Smooth muscle cell of the brain vasculature (primary cell): ENCODE measurements at regions not wholly inside any gene's neighbourhood (a gene's known extent, or its start where the extent isn't known, plus 50 kb on each side); places are given as distances from the start of the nearest gene placed in this dataset.
"Not testable (repeated sequence)": the region's sequence is repeated elsewhere in the genome, so short reads cannot be mapped to it uniquely, and the experiment has no call there.

Source experiments
- DNase-seq: peaks from one replicate; pipeline ENCODE4 v3.0.0-alpha.2; 2012; ENCODE audit warnings: low read depth, low spot score

DNA sequence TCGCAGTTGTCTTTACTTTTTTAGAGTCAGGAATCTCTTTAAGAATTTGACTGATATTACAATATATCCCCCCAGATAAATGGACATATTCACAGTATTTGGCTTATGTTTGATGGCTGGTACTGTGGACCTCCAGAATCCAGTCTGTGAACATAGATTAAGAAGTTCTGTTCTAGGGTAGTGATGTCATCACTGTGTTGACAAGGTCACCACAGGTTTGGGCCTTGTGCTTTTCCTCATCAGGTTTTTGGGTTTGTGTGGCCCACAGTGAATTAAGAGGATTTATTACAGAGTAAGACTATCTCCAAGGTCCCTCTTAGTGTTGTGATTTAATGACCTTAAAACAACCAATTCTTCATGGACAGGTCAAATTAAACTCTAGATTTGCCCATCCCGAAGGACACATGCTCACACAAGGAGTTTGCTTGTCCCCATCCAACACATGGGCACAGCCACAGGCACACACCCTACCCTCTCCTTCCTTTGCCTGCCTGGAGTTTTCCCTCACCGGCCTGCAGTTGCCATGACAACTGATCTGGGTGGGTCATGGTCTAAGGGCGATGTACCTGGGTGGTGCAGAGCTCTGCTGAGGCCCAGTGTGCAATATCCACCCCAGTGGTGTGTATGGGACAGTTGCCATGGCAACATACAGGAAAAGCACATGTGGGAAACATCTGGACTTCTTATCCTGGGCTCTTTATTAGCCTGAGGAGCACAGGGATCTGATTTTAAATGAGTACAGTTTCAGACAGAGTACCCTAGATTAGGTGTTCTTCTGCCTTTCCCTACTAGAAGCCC, 98.6 kb downstream of the NAV1 start:
- no peak for DNase-seq

DNA sequence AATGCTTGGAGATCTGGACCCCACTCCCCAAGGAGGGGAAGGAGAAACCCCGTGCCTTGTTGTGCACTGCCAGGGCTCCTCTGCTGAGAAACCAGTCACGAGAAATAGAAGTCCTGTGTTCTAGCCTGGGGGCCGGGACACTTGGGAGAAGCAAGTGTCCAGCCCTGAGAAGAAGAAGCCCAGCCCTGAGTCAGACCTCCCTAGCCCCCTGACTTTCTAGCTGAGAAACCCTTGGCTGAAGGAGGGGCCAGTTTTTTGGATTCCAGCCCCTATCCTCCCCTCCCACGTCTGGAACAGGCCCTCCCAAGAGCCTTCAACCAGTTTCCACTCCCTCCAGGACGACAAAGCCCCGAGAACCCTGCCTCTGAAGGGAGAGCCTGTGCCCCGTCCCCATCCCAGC, 100.5 kb downstream of the NAV1 start:
- no peak for DNase-seq

DNA sequence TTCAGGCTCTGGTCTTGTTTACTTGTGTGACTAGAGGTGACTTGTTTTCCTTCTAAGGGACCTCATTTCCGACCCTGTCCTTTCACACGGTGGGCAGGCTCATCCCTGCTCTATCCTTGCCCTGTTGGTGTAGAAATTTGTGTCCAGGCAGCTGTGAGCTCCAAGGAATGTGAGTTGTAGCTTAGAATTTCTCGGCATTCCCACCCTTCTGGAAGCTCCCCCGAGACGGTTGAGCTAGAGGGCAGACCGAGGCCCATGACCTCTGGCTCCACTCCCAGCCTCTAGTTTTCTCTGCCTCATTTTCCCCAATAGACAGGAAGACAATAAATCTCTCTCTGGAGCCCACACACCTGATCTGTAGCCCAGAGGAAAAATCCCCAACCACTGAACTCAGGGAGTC, 100.9 kb downstream of the NAV1 start:
- DNase-seq, result no peak

DNA sequence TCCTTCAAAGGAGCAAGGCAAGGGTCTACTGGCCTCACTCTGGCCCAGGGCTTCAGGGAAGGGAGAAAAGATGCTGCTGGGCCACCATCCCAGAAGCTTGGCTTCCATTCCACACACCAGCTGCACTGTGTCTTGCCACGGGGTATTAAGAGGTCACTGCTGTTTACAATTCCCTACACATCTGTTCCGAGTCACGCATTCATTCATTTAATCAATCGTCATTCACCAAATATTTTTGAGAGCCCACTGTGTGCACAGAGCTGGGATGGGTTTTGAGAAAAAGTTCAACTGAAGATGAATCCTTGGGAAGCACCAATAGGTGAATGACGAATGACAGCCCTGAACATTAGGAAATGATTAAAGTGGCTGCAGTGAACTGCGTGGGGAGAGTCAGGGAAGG, 101.7 kb downstream of the NAV1 start:
- no peak for DNase-seq

DNA sequence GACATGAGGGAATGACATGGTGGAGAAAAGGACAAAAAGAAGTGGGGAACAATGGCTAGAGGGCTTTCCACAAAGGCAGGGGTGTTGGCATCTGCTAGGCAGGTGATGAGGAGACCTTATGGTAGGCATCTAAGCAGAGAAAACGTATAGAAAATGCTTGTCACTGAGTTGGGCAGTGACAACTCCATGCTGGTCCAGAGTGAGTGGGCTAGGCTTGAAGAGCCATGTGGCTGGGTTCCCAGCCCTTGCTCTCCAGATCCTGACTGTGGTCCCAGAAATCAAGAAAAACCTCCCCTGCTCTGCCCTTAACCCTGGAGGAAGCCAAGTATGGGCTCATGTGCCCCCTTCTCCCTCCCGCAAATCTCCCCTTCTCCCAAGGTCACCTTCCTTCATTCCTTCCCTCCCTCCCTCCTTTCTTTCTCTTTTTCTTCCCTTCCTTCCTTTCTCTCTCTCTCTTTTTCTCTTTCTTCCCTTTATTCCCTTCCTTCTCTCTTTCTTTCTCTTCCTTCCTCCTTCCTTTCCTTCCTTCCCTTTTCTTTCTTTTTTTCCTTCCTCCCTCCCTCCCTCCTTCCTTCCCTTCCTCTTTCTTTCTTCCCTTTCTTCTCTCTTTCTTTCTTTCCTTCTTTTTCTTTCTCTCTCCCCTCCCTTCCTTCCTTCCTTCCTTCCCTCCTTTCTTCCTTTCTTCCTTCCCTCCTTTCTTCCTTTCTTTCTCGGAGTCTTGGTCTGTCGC, 102.8 kb downstream of the NAV1 start:
- no peak for DNase-seq

DNA sequence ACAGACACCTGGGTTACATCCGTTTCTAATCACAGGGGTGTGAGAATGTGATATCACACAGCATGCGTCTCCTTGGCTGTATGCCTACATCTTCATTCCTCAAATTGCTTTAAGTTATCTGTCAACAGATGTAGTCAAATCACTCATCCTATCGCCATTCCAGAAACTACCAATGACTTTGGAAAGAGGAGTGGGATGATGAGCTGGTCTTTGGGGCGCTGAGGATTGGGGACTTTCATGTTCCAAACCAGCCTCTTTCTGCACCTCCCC, 104.8 kb downstream of the NAV1 start:
- DNase-seq, result no peak

DNA sequence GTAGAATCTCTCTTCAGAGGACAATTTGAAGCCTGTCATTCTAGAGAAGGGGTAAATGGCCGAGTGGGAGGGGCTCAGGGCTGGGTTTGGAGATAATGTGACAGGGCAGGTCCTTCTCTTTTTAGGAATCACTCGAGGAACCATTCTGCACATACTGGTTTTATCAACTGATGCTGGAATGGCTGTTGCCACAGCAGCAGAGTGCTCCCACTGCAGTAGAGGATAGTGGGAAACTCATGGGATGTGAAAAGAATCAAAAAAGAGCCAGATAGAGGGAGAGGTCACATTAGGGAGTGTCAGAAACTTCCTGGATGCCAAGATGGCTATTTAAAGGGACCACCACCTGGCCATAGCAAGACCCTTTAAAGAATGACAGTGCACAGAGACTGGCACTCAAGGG, 105.3 kb downstream of the NAV1 start:
- no peak for DNase-seq

DNA sequence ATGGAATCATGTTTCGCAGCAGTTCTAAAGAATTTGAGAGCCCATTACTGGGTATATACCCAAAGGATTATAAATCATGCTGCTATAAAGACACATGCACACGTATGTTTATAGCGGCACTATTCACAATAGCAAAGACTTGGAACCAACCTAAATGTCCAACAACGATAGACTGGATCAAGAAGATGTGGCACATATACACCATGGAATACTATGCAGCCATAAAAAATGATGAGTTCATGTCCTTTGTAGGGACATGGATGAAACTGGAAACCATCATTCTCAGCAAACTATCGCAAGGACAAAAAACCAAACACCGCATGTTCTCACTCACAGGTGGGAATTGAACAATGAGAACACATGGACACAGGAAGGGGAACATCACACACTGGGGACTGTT, 106.1 kb downstream of the NAV1 start:
- DNase-seq, result not testable (repeated sequence)

DNA sequence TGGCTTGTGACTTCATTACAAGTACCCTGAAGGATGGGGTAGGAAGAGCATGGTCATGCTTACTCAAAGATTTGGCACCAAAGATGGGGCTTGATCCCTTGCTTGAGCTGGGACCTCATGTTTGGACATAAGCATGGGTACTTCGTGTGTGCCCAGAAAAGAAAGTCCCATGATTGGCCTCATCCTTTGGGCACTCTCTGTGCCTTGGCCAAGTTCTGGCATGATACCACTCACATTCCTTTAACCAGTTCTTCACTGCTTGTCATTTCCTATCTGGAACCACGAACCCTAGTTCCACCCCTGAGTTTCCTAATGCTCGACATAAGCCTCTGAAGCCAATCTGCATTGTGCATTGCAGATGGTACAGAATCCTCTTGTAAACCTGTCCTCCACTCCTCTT, 107.0 kb downstream of the NAV1 start:
- DNase-seq, result no peak

DNA sequence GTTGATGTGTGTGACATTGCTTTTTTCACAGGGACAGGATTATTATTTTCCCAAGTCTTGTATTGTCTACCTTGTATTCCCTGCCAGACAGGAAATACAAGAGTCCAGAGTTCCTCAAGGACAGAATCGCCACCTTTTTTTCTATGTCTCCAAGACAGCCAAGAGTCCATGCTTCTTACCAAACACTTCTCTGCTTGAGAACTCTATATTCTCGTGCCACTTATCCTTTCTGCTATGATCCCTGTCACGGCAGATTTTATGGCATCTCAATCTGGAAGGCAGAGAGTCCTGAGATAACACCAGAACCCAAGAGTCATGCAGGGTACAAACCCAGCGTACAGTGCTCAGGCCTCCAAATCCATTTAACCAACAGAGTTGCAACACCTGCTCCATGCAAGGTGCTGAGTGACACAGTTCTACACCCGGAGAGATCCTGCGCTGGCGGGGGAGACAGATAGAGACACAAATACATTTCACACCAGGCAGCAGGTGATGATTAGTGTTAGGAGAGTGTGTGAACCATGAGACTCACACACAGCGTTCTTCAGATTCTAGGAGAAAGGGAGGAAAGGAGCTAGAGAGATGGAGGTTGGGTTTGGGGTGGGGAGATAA, 107.6 kb downstream of the NAV1 start:
- no peak for DNase-seq

DNA sequence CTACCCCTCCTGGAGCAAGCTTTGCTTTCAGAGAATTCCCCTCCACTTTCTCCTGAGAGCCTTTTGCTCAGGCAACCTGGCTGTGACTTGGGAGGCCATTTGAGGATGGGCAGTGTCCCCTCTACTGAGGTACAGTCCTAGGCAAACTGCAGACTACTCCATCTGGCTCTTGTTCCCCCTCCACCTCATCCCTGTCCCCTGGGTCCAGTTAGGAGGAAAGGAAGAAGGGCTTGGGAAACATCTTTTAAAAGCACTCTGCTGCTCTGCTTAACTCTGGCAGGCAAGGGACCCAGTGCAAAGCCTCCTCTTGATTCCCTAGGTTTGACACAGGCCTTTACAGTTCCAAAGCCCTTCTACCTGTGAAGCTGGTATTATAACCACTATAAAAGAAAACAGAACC, 108.2 kb downstream of the NAV1 start:
- DNase-seq, result no peak

DNA sequence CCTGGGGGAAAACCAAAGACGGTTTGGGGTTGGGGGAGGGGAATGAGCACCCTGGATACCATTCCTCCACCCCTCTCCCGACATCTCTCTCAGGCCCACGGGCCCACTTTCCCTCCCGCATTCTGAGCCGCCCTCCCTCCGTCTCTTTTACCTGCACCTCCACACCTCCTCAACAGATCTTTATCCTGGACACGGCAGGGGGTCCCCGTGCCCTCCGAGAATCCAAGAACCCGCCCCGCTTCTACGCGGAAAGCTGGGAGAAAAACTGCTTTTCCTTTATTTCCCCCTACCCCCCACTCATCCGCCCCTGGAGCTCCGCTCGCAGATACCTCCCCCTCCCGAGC, 108.8 kb downstream of the NAV1 start:
- no peak for DNase-seq

DNA sequence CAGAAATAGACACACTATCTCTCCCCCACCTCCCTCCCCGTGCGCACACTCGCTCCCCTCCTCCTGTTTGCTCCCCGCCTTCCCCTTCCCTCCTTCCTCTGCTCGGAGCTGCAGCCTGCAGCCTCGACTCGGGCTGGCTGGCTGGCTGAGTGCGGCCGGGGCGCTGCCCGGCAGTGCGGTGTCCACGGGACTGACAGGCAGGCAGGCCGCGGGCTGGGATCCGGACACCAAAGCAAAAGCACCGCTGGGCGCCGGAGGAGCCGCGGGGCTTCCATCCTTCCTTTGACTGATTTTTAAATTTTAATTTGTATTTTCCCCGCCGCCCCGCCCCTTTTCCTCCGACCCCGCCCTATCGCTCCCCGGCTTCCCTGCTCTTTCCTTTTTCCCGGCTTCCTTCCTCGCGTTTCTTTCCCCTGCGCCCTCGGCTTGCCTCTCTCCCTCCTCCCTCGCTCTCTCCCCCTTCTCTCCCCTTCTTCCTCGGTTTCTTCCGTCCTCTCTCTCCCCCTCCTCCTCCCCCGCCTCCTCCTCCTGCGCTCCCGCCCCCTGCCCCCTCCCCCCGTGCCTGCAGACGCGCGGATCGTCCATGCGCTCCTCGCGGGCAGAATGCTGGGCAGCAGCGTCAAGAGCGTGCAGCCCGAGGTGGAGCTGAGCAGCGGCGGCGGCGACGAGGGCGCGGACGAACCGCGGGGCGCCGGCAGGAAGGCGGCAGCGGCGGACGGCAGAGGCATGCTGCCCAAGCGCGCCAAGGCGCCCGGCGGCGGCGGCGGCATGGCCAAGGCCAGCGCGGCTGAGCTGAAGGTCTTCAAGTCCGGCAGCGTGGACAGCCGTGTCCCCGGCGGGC, 109.4 kb downstream of the NAV1 start:
- no peak for DNase-seq

DNA sequence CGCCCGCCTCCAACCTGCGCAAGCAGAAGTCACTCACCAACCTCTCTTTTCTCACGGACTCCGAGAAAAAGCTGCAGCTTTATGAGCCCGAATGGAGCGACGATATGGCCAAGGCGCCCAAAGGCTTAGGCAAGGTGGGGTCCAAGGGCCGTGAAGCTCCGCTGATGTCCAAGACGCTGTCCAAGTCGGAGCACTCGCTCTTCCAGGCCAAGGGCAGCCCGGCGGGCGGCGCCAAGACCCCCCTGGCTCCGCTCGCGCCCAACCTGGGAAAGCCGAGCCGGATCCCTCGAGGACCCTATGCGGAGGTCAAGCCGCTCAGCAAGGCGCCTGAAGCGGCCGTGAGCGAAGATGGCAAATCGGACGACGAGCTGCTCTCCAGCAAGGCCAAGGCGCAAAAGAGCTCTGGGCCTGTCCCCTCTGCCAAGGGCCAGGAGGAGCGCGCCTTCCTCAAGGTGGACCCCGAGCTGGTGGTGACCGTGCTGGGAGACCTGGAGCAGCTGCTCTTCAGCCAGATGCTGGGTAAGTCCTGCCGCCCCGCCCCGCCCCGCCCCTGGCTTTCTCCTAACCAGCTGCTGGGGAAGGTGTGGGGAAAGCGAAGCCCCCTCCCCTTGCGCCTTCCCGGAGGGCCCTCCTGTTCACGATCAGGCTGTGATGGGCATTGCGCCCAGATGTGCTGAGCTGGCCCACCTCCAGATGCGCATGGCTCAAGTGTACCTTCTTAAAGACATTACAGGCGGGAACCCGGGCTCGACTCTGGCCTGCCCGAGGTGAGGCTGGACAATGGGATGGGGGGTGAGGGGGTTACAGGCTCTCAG, 110.2 kb downstream of the NAV1 start:
- no peak for DNase-seq

DNA sequence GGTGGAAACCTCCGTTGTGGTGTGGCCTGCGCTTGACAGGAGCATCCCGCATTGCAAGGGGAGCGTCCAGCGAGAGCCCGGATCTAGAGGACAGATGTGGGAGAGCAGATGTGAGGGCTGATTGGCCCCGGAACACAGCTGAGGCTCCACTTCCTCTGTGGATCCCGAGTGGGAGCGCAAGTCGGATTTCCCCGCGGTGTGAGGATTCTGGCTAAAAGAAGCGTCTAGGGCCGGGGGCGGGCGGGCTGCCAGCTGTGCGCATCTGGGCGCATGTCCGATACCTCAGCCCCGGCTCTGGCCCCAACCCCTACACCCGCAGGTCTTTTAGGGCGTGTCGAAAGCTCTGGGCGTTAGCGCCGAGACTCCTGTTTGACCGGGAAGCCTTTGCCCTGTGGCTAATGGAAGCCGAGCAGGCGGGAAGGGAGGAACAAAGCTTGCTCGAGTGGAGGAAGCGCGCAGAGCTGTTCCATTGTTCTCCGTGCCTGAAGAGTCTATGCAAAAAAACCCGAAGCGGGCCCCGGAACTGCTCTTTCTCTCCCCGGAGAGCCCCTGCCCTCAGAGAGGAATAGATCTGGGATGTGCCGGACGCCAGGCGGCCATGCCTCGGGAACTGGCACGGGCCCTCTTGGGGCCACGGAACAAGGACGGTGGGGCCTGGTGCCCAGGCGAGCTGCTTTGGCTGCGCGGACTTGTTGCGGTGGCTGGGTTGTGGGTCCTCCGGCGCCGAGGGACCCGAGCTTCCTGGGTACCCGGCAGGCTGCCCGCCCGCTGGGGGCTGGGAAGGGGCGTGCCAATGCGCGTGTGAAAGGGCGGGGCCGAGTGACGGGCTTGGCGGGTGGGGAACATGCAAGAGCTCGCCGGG, 111.1 kb downstream of the NAV1 start:
- no peak for DNase-seq

DNA sequence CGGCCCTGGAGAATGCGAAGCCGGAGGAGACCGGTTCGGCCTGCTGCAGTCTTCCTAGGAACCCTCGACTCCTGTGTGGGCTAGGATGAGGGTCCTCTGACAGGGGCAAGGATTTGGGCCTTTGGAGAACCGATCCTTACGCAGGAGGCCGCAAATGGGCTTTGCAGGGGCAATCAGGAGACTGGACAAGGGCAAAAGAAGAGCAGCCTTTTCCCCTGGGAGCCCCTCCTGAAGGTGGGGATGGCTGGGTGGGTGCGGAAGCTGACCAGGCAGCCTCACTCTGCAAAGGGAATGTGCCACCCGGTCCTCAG, 111.7 kb downstream of the NAV1 start:
- no peak for DNase-seq

DNA sequence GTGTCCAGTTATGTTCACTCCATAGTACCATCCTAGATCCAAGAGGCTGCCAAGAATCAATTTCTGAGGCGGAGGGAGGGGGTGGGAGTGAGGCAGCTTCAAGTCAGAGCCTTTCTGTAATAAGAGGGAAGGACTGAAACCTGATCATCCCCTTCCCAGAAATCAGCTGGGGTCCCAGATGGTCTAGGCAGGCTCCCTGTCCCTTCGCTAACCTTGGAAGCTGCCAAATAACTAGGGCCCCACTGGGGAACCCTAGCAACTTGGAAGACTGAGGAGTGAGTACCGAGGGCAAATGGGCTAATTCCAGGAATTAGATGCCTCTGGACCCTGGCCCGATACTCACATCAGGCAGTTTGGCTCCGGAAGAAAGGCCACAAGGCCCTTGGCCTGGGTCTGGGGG, 113.3 kb downstream of the NAV1 start:
- DNase-seq, result no peak

DNA sequence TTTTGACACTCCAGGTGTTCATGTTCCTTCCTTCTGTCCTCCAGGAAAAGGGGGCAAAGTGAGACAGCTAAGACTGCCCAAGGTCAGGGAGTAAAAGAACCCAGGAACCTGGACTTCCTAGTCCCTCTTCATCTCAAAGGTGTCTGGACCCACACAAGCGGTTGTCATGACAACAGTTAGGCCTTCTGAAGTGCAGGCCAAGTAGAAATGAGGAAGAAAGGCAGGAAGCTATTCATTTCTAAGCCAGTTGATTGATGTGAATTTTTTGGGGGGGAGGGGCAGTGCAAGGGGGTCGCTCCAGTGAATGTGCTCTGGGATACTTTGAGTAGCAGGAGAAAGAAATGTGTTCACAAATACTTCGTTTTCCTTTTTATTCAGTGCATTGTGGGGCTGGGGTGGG, 114.3 kb downstream of the NAV1 start:
- no peak for DNase-seq

DNA sequence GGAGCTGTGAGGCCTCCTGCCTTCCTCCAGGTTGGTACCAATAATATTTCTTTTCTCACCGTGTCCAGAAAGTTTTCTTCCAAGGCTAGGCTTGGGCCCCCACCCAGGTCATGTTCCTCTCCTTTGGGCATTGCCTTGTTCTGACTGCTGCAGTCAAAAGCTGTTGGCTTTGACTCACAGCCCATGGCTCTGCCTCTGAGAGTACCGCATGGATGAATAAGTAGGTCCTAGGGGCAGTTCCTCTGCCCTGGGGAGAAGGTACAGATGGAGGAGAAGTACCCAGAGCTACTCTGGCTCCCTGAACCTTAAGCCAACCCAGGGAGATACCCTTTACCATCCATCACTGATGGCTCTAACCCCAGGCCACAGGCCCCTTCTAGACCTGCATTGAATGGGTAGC, 115.0 kb downstream of the NAV1 start:
- no peak for DNase-seq

DNA sequence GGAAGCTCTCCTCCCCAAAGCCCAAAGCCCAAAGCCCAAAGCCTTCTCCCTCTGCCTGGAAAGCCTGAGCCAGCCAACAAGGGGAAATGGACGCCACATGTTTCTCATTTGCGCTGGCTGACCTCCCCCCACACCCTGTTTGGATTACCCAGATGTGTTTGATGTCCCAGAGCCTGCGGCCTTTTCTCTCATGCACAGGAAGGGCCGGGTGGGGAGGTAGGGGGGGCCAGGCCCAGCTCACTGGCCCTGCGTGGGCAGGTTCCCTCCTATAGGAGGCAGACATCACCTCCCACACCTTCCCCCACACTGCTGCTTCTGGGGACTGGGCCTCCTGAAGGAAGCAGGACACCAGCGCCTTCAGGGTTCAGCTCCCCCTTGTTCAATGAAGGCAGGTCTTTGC, 116.3 kb downstream of the NAV1 start:
- DNase-seq, result no peak

DNA sequence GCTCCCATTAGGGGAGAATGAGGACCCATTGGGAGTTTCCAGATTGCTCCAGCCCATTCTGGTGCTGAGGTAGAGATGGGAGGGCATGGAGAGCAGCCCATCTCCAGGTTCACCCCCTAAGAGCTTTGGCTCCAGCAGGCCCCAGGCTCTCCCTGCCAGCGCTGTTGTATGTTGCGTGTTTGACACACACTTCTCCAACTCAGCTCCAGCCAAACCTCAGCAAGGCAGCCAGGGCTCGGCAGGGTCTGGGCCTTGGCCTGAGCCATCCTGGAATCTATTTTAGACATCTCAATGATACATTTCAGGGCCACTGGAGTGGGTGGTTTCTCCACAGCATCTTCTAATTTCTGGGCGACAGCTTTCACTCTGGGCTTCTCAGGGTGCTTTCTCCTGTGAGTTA, 117.0 kb downstream of the NAV1 start:
- DNase-seq, result no peak
